ENCODE measurements at regions not wholly inside any gene's neighbourhood (a gene's known extent, or its start where the extent isn't known, plus 50 kb on each side); places are given as distances from the start of the nearest gene placed in this dataset.
"Not testable (repeated sequence)": the region's sequence is repeated elsewhere in the genome, so short reads cannot be mapped to it uniquely, and the experiment has no call there.

DNA sequence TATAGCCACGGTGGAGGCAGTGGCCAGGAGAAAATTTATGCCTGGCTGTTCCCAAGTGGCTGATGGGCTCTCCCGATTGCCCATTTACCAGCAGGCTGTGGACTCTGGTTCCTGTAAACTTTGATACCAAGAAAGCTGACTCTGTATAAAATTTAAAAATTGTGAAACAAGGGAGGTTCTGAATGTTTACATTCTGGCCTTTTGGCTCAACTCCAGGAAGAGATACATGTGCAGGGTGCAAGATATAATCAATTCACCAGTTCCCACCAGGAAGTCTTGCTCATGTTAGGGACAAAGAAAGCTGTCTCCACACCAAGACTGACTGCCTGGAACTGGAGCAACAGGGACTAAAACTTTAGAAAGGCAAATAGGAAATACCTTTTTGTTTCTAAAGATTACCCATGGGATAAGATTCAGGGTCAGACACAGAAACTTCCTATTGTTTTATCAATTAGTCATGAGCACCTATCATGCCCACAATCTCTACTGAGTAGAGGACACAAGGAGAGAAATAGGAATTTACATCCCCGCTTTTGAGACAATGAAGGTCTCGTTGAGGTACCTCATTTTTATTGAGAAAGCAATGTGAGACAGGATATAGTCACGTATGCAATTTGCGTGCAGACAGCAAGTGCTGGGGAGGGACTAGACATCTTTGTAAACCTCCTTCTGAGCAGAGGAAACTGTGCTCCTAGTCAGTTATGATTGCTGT is 123.5 kb downstream of the LIPG start:
- DNase-seq (ENCODE audit: low spot score) = no peak
- TF ChIP-seq, protein P1, sequence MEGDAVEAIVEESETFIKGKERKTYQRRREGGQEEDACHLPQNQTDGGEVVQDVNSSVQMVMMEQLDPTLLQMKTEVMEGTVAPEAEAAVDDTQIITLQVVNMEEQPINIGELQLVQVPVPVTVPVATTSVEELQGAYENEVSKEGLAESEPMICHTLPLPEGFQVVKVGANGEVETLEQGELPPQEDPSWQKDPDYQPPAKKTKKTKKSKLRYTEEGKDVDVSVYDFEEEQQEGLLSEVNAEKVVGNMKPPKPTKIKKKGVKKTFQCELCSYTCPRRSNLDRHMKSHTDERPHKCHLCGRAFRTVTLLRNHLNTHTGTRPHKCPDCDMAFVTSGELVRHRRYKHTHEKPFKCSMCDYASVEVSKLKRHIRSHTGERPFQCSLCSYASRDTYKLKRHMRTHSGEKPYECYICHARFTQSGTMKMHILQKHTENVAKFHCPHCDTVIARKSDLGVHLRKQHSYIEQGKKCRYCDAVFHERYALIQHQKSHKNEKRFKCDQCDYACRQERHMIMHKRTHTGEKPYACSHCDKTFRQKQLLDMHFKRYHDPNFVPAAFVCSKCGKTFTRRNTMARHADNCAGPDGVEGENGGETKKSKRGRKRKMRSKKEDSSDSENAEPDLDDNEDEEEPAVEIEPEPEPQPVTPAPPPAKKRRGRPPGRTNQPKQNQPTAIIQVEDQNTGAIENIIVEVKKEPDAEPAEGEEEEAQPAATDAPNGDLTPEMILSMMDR (IDR thresholded peaks at IDR 0.05) = no peak

DNA sequence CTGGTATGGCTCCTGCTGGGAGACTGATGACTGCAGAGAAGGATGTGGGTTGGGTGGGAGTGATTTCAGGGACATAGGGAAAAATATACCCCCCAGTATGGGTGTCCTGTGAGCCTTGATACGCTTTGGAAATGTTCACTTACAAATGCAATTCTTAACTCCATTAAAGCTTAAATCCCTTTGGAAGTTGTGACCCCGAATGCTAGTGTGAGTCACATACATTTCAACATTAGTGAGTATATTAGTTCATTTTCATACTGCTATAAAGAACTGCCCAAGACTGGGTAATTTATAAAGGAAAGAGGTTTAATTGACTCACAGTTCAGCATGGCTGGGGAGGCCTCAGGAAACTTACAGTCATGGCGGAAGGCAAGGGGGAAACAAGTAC is 120.9 kb downstream of the LIPG start:
- DNase-seq (ENCODE audit: low spot score) = not testable (repeated sequence)

More for the DNA sequence above, 123.5 kb downstream of the LIPG start:
- ATAC-seq (ENCODE audit: low FRiP score) = no peak

DNA sequence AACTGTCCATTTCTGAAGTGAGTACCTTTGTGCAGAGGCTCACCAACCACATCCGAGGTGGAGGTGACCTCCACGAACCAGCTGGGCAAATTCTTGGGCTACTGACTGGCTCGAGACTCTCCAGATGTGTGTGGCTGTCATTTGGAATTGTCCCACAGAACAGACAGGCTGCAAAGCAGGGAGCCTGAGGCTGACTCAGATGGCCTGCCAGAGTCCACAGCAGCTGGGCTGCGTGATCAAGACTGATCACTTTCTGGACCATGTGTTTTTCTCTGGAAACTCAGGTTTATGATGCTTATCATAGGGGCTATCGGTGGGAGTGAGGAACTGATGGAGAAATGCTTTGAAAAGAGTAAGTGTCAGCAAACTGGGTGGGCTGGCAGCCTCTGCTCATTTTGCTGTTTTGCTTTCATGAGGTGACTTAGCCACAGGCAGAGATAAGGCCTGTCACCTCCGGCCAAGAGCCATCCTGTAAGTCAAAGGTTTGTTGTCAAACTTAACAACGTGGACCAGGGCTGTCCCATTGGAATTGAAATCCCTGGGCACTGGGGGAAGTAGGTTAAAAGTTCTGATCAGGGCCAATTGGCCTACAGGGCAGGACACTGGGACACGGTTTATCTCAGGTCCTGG is 120.4 kb downstream of the LIPG start:
- no peak for ATAC-seq (ENCODE audit: low FRiP score)
- no peak for DNase-seq (ENCODE audit: low spot score)

More for the DNA sequence above, 120.9 kb downstream of the LIPG start:
- ATAC-seq (ENCODE audit: low FRiP score) = not testable (repeated sequence)

DNA sequence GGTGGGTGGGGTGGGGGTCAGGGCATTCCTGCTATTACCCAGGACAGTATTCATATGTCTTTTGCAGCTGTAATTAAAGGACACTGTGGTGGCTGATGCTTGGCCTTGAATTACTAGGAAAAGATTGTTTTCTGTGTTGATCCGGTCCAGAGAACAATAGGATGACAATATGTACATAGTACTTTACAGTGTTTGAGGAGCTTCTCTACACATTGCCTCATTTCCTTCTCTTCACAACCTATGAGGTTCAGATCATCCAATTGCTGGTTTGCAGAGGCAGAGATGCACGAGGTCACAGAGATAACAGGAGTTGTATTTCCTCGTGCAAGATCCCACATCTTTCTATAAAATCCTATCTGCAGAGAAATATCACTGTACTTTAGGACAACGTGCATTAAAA is 119.5 kb downstream of the LIPG start:
- TF ChIP-seq, protein P1 (IDR thresholded peaks at IDR 0.05) = no peak
- no peak for ATAC-seq (ENCODE audit: low FRiP score)
- no peak for DNase-seq (ENCODE audit: low spot score)

More for the DNA sequence above, 120.4 kb downstream of the LIPG start:
- TF ChIP-seq, protein P1 (IDR thresholded peaks at IDR 0.05) = no peak

DNA sequence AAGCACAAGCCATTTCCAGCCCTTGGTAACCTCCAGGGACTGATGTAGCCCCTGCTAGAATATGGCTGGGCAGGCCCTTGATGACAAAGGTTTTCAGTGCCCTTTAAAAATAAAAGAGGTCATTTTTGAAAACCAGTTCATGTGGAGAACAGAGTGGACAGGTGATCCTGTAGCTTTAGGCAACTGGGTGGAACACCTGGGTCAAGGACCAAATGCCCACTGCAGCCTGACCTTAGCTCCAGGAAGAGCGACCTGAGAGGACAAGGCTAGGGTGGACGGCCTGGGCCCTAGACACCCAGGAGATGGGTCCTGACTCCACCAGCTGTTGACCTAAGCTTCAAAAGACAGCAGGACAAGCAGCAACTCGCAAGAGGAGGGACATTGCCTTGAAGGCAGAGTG is 116.6 kb downstream of the LIPG start:
- no peak for DNase-seq (ENCODE audit: low spot score)
- ATAC-seq (ENCODE audit: low FRiP score) = no peak
- TF ChIP-seq, protein P1 (IDR thresholded peaks at IDR 0.05) = no peak

DNA sequence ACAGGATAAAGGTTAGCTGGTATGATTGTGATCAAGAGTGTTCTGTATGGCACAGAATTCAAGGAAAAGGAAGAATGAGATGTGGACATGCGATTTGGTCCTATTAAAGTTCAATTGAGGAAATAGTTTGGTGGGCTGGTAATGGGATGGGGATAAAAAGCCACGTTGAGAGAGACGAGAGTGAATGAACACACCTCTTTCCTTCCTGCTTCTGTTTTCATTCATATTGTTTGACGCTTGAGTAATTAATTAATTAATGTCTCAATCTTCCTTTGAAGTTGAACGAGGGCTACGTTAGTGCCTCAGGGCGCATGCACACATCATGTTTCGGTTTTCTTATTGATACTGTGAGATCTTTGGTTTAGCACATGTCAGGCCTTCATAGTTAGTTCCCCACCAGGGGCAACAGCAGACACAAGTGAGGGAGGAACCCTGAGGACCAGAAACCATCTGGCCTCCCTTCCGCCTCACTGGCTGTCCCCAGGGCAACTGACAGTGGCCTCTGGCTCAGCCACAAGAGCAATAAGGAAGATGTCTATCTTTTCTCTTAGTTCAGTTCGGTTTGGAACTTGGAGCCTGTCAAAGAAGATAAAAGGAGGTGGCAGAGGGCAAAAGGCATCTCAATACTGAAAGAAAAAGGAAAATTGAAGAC is 116.0 kb downstream of the LIPG start:
- no peak for DNase-seq (ENCODE audit: low spot score)
- no peak for ATAC-seq (ENCODE audit: low FRiP score)
- TF ChIP-seq, protein P1 (IDR thresholded peaks at IDR 0.05) = no peak

DNA sequence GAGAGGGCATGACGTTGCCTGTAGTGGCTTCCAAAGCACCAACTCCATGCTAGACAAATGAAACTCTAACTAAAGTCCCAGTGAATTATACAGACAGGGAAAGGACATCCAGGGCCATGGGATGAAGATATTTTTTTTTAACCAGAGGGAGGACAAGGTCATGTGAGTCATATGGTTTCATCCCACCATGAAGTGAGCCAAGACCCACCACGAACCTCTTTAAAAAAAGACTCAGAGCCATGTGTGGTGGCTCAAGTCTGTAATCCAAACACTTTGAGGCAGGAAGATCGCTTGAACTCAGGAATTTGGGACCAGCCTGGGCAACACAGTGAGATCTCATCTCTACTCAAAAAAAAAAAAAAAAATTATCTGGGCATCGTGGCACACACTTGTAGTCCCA is 115.2 kb downstream of the LIPG start:
- TF ChIP-seq, protein P1 (IDR thresholded peaks at IDR 0.05) = no peak
- ATAC-seq (ENCODE audit: low FRiP score) = no peak
- no peak for DNase-seq (ENCODE audit: low spot score)

Data from omental fat pad (tissue), 3 donors.